Ammon's horn (tissue), 1 donor: ENCODE measurements at regions not wholly inside any gene's neighbourhood (a gene's known extent, or its start where the extent isn't known, plus 50 kb on each side); places are given as distances from the start of the nearest gene placed in this dataset.

ENCODE experiments used
- DNase-seq: peaks from one replicate; pipeline ENCODE4 v3.0.0-alpha.2; 2016; ENCODE audit warnings: low spot score

DNA sequence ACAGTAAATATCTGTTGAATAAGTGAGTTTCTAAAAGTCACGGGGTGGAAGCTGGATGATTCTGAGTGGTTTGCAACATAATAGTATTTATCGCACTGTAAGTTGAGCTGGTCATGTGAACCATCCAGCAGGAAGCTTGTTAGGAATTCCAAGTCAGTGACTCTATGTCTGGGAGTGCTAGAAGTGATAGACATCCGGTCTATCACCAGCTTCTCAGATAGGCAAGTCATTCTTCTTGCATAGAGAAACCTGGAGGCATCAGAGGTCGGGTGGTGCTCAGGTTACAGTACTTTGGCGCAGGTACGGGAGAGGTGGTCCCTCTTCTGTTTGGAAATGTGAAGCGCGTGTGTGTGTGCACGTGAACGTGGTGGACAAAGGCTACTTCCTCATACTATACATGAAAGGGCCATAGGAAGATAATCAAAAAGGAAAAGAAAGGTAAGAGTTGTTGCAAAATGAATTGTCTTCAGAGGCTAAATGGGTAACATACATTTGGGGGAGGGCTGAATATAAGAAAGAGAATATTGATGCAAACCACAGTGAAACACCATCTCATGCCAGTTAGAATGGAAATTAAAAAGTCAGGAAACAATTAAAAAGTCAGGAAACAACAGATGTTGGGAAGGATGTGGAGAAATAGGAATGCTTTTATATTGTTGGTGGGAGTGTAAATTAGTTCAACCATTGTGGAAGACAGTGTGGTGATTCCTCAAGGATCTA lies 299.3 kb upstream of the ZFP64 start:
- DNase-seq: no peak

GRCh38 chr20:52484438-52484837 lies 292.9 kb upstream of the ZFP64 start:
- no peak for DNase-seq

GRCh38 chr20:52483382-52483781 lies 291.8 kb upstream of the ZFP64 start:
- no peak for DNase-seq

GRCh38 chr20:52482044-52482443 lies 290.5 kb upstream of the ZFP64 start:
- DNase-seq: no peak

- no peak for DNase-seq
Measured at GRCh38 chr20:52481443-52481842, 289.9 kb upstream of the ZFP64 start.

DNA sequence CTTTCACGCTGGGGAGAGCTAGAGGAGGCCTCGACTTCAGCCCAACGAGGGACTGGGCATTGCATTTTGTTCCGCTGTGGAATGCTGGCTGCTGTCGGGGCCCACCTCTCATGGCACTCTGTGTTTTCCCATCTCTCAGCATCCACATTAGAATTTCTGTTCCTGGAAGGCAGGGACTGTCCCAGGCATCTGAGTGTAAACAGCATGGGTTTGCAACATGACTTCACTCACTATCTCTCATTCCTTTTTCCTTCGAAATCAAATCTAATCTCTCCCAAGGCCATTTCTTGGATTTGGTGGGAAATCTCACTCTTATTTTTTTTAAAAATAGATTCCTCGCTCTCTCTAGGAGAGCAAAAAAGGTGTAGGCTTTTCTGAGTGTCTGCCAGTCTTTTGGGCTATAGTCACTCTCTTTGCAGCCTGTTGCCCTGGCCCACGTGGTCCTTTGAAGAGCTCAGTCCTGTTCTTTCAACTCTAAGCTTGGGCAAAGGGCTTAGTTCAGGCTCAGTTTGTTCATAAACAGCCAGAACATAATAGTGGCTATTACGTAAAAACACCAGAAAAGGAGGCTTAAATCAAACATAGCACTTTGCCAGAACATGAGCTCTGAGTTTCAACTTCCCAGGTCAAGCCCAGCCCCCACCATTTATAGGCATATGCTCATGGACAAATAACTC lies 284.6 kb upstream of the ZFP64 start:
- no peak for DNase-seq

- no peak for DNase-seq
Measured at GRCh38 chr20:52473186-52473585, 281.6 kb upstream of the ZFP64 start.

GRCh38 chr20:52470561-52470960 lies 279.0 kb upstream of the ZFP64 start:
- no peak for DNase-seq

GRCh38 chr20:52469128-52469527 lies 277.5 kb upstream of the ZFP64 start:
- DNase-seq: no peak

DNA sequence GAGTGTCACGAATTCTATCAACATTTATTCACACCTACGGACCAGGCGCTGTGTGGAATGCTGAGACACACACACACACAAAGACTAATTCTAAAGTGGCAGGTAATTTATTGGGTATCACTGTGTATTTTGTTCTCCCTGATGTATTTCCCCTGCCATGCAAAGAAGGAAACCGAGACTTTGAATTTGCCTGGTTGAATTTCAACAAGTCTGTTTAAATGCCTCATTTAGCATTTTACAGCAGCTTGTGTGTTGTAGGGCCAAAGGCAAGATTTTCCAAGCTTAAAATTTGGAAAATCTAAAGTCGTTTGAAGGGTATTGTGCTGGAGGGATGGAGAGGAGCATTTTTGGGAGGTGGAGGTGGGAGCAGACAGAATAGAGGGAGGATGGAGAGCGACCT lies 274.4 kb upstream of the ZFP64 start:
- no peak for DNase-seq

- no peak for DNase-seq
Measured at GRCh38 chr20:52461582-52461981, 270.0 kb upstream of the ZFP64 start.

- no peak for DNase-seq
Measured at GRCh38 chr20:52459150-52459549, 267.6 kb upstream of the ZFP64 start.

GRCh38 chr20:52457826-52458225 lies 266.2 kb upstream of the ZFP64 start:
- DNase-seq: no peak

- DNase-seq: no peak
Measured at GRCh38 chr20:52454660-52455059, 263.1 kb upstream of the ZFP64 start.

DNA sequence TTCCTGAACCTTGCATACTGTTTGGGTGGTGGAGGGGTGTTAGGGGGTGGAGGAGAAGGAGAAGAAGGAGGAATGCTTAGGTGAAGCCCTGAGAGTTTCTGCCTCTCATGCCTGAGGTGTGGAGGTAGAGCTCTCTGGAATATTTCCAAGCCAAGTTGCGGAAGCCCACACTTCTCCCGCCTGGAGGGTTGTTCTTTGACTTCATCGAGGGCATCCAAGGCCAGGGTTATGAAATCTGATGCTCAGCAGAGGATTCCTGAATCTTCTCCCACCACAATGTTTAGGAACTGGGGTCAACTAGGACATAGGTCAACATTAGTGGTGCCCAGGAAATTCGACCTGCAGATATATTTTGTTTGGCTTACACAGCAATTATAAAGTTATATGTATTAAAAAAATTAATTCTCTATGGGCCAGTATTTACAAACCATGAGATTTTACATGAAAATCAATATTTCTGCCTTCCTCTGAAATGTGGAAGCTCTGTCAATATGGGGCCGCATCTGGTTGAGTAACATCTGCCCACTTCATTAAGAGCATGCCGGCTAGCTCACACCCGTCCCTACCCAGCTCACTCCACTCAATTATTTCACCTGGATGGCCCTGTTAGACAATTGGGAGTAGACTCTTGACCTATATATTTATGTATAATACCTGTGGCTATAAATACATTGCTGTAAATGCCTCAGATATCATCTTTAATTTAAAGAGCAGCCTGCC lies 257.1 kb upstream of the ZFP64 start:
- DNase-seq: no peak

DNA sequence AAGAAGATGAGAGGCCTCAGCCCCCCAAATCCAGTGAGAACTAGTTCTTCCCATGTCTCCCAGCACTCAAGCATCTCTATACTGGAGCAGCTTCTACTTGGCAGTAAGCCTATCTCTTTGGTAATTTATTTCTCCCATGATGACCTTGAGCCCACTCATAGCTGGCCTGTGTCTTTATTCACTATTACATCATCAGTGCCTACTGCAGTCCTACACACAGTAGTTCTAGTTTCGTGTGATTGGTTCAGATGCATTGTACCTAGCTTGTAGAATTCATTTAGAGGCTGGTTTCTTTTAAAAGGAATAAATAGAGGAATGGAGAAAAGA lies 255.6 kb upstream of the ZFP64 start:
- DNase-seq: no peak

DNA sequence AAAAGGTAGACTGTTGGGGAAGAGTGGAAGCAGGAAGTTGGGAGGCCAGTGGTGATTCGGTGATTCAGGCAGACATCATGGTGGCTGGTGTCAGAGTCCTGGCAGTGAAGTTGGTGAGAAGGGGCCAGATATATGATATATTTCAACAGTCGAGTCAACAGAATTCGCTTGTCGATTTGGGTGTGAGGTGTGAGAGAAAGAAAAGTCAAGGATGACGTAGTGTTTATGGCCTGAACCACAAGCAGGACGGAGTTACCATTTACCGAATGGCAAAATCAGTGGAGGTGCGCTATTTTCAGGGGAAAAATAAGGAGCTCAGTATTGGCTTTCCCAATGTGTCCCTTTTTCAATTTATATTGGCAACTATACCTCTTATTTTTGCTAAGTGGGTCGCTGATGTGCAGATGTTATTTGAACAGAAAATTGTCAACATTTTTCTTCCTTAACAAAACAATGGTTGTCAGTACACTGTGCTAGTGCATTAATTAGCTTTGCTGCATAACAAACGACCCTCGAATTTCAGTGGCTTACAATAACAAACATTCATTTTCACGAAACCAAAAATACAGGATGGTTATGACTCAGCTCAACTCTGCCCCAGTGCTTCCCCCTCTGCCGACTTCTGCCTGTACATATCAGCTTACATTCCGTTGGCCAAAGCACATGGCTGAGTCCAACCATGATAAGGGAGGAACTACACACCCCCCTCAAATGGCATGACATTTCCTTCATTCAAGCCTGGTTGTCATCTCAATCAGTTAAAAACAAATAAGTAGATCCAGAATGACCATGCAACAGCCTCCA lies 255.0 kb upstream of the ZFP64 start:
- no peak for DNase-seq

DNA sequence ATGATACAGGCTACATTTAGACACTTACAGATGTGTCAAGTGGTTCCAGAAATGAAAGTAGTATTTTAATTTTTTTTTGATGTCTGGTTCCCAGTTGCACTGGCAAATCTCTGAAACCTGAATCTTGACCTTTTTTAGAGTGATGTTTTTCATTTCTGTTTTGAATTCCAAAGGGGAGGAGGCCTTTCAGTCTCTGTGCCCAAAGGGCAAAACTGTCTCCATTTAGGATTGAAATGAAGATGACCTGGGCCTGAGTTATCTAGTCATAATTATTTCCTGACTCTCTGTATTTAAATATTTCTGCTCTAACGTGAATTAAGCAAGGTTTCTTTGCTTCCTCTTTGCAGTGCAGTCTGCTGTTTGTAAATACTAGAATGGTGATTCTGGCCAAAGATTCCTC lies 252.9 kb upstream of the ZFP64 start:
- DNase-seq: no peak

GRCh38 chr20:52443874-52444273 lies 252.3 kb upstream of the ZFP64 start:
- DNase-seq: no peak

- no peak for DNase-seq
Measured at GRCh38 chr20:52441710-52442109, 250.1 kb upstream of the ZFP64 start.

DNA sequence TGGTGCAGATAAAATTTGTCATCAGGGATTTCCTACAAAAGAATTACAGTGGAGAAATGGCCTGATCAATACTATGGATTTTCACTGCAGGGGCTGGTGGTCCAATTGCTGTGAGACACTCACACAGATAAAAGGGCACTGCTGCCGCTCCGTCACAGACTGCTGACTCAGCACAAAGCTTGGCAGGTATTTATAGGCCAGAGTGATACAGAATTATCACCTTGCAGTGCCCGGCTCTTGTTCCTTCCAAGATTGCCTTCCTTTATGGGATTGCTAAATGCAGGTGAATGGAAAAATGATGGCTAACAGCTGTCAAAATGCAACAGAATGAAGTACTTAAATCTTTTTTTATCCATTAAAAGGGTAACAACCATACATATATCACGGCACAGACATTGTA lies 247.8 kb upstream of the ZFP64 start:
- DNase-seq: no peak

GRCh38 chr20:52438326-52438963 lies 246.9 kb upstream of the ZFP64 start:
- DNase-seq: no peak
